ENCODE measurements at regions not wholly inside any gene's neighbourhood (a gene's known extent, or its start where the extent isn't known, plus 50 kb on each side); places are given as distances from the start of the nearest gene placed in this dataset.

GRCh38 chr7:109176661-109177060, 607.0 kb downstream of the DNAJB9 start:
- no peak overlapping the region for H3K27ac Mint-ChIP-seq
- POLR2A ChIA-PET = no interaction called here
- no peak overlapping the region for H3K4me3 Mint-ChIP-seq
- ATAC-seq (no peak), DNase-seq (no peak)
- peaks cover under 1% of the 10 kb centered on the region for H3K9me3 Mint-ChIP-seq
- no peaks in the 10 kb centered on the region for H3K4me1 Mint-ChIP-seq (ENCODE audit: low read depth)
- no peak for TF ChIP-seq CTCF (IDR thresholded peaks at IDR 0.05)
- no peaks in the 10 kb centered on the region for H3K36me3 Mint-ChIP-seq (ENCODE audit: low read depth)
- CTCF ChIA-PET = no interaction called here
- no peaks in the 10 kb centered on the region for H3K27me3 Mint-ChIP-seq
- intact Hi-C loops (cut with micrococcal nuclease) = no loop called here

GRCh38 chr7:109178342-109178741, 608.7 kb downstream of the DNAJB9 start:
- peaks cover 1% of the 10 kb centered on the region for H3K9me3 Mint-ChIP-seq
- DNase-seq (no peak), ATAC-seq (no peak)
- intact Hi-C loops (cut with micrococcal nuclease) = no loop called here
- ChIA-PET CTCF (no interaction called here), POLR2A (no interaction called here)
- no peaks in the 10 kb centered on the region for H3K36me3 Mint-ChIP-seq (ENCODE audit: low read depth)
- H3K27ac Mint-ChIP-seq = no peak overlapping the region
- no peaks in the 10 kb centered on the region for H3K27me3 Mint-ChIP-seq
- no peak for TF ChIP-seq CTCF (IDR thresholded peaks at IDR 0.05)
- H3K4me3 Mint-ChIP-seq = no peak overlapping the region
- no peaks in the 10 kb centered on the region for H3K4me1 Mint-ChIP-seq (ENCODE audit: low read depth)

GRCh38 chr7:109179601-109180000, 609.9 kb downstream of the DNAJB9 start:
- H3K27ac Mint-ChIP-seq = no peak overlapping the region
- CTCF ChIA-PET = no interaction called here
- DNase-seq (no peak), ATAC-seq (no peak)
- TF ChIP-seq CTCF (IDR thresholded peaks at IDR 0.05) = no peak
- intact Hi-C loops (cut with micrococcal nuclease) = no loop called here
- no peaks in the 10 kb centered on the region for H3K36me3 Mint-ChIP-seq (ENCODE audit: low read depth)
- H3K4me1 Mint-ChIP-seq (ENCODE audit: low read depth) = no peaks in the 10 kb centered on the region
- peaks cover 1% of the 10 kb centered on the region for H3K9me3 Mint-ChIP-seq
- no peak overlapping the region for H3K4me3 Mint-ChIP-seq
- no peaks in the 10 kb centered on the region for H3K27me3 Mint-ChIP-seq
- POLR2A ChIA-PET = no interaction called here

- ATAC-seq (no peak), DNase-seq (no peak)
- intact Hi-C loops (cut with micrococcal nuclease) = no loop called here
- Mint-ChIP-seq H3K9me3 (peaks cover 2% of the 10 kb centered on the region), H3K27ac (no peak overlapping the region), H3K4me1 (ENCODE audit: low read depth) (no peaks in the 10 kb centered on the region), H3K27me3 (no peaks in the 10 kb centered on the region), H3K36me3 (ENCODE audit: low read depth) (no peaks in the 10 kb centered on the region), H3K4me3 (no peak overlapping the region)
- POLR2A ChIA-PET = no interaction called here
- no peak for TF ChIP-seq CTCF (IDR thresholded peaks at IDR 0.05)
- CTCF ChIA-PET = no interaction called here
Measured at GRCh38 chr7:109190766-109191398, 621.2 kb downstream of the DNAJB9 start.

GRCh38 chr7:109206196-109206595, 636.5 kb downstream of the DNAJB9 start:
- ChIA-PET CTCF (no interaction called here), POLR2A (no interaction called here)
- no peaks in the 10 kb centered on the region for H3K36me3 Mint-ChIP-seq (ENCODE audit: low read depth)
- no peaks in the 10 kb centered on the region for H3K27me3 Mint-ChIP-seq
- no peak overlapping the region for H3K4me3 Mint-ChIP-seq
- H3K9me3 Mint-ChIP-seq = peaks cover 7% of the 10 kb centered on the region
- intact Hi-C loops (cut with micrococcal nuclease) = no loop called here
- ATAC-seq = no peak
- H3K27ac Mint-ChIP-seq = no peak overlapping the region
- no peak for DNase-seq
- no peaks in the 10 kb centered on the region for H3K4me1 Mint-ChIP-seq (ENCODE audit: low read depth)
- no peak for TF ChIP-seq CTCF (IDR thresholded peaks at IDR 0.05)

All from activated CD8-positive, alpha-beta T cell treated with anti-CD3 and anti-CD28 coated beads for 36 hours (primary cell).